GM13976 (cell line): ENCODE measurements at regions not wholly inside any gene's neighbourhood (a gene's known extent, or its start where the extent isn't known, plus 50 kb on each side); places are given as distances from the start of the nearest gene placed in this dataset.

Experiments used
- DNase-seq: peaks from one replicate; pipeline ENCODE4 v3.0.0; 2012; ENCODE audit warnings: low spot score
- in situ Hi-C: fragments of 300-500 bp; cut with MboI; formaldehyde crosslinking; loops from one replicate; pipeline ENCODE4 v1.12.0; 2022; ENCODE audit warnings: low sequenced_read_pairs, mixed read lengths, inconsistent platforms; ENCODE audit not compliant: unreplicated experiment
- TF ChIP-seq, protein P1 (sequence below): IDR thresholded peaks from 2 replicates; pipeline ENCODE4 v1.5.1; 2012; ENCODE audit warnings: borderline replicate concordance, mild to moderate bottlenecking; ENCODE audit not compliant: insufficient read depth; ENCODE audit errors: extremely low read depth, missing control alignments, control extremely low read depth

DNA sequence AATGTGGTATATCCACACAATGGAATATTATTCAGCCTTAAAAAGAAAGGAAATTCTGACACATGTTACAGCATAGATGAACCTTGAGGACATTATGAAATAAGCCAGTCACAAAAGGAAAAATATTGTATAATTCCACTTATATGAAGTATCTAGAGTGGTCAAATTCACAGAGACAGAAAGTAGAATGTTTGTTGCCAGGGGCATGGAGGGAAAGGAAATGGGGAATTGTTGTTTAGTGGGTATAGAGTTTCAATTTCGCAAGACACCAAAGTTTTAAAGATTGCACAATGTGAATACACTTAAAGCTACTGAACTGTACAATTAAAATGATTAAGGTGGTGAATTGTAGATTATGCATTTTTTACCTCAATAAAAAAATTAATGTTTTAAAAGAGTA, 92.9 kb downstream of the TXNL1 start:
- TF ChIP-seq, protein P1, sequence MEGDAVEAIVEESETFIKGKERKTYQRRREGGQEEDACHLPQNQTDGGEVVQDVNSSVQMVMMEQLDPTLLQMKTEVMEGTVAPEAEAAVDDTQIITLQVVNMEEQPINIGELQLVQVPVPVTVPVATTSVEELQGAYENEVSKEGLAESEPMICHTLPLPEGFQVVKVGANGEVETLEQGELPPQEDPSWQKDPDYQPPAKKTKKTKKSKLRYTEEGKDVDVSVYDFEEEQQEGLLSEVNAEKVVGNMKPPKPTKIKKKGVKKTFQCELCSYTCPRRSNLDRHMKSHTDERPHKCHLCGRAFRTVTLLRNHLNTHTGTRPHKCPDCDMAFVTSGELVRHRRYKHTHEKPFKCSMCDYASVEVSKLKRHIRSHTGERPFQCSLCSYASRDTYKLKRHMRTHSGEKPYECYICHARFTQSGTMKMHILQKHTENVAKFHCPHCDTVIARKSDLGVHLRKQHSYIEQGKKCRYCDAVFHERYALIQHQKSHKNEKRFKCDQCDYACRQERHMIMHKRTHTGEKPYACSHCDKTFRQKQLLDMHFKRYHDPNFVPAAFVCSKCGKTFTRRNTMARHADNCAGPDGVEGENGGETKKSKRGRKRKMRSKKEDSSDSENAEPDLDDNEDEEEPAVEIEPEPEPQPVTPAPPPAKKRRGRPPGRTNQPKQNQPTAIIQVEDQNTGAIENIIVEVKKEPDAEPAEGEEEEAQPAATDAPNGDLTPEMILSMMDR = no peak
- in situ Hi-C loops = no loop called here
- no peak for DNase-seq

GRCh38 chr18:56542476-56542875, 95.9 kb downstream of the TXNL1 start:
- DNase-seq = no peak
- in situ Hi-C loops = no loop called here
- TF ChIP-seq, protein P1 = no peak

- TF ChIP-seq, protein P1 = no peak
- in situ Hi-C loops = no loop called here
- no peak for DNase-seq
Observed at GRCh38 chr18:56541793-56542192, 96.6 kb downstream of the TXNL1 start.

GRCh38 chr18:56541340-56541739, 97.1 kb downstream of the TXNL1 start:
- in situ Hi-C loops = no loop called here

DNA sequence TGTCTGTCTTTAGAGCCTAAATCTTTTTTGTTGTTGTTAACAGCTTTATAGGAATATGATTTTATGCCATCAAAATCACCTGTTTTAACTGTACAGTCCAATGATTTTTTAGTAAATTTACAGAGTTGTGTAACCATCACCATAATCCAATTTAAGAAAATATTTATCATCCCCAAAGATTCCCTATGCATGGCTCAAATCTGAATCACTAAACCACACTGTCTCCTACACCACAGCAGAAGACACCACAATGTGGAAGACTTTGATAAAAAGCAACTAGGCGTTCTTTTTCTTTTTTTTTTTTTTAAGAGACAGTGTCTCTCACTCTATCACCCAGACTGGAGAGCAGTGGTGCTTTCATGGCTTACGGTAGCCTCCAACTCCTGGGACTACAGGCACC, 99.6 kb downstream of the TXNL1 start:
- TF ChIP-seq, protein P1 = no peak
- in situ Hi-C loops = no loop called here
- DNase-seq = no peak

More at GRCh38 chr18:56541340-56541739, 97.1 kb downstream of the TXNL1 start:
- TF ChIP-seq, protein P1 = no peak
- DNase-seq = no peak

DNA sequence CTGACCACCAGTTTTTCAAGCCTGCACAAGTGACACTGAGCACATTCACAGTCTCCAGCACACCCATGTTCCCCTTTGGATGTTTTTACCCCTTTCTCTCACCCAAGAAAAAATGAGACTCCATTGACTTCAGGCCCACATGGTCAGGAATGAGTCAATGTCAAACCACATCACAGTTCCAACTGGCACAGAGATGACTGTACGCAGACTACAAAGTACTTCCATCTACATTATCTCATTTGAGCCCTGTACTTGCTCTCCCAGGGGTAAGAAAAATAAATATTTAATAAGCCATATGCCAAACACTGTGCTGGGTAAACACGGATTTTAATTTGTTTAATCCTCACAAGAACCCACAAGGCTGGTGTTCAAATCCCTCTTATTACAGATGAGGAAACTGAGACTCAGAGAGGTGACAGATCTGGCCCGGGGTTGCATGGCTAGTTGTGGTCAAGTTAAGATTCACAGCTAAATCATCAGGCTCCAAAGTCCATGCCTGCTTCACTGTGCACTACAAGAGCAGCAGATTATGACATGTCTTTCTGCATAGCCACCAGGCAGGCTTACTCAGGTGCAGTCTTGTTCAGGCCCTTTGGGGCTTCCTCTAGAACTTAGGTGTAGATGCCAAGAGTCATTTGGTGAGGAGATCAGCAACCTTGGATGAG, 106.1 kb downstream of the TXNL1 start:
- DNase-seq = peak; percentile 29
- in situ Hi-C loops = no loop called here
- TF ChIP-seq, protein P1 = no peak
